ENCODE measurements at regions not wholly inside any gene's neighbourhood (a gene's known extent, or its start where the extent isn't known, plus 50 kb on each side); places are given as distances from the start of the nearest gene placed in this dataset.

DNA sequence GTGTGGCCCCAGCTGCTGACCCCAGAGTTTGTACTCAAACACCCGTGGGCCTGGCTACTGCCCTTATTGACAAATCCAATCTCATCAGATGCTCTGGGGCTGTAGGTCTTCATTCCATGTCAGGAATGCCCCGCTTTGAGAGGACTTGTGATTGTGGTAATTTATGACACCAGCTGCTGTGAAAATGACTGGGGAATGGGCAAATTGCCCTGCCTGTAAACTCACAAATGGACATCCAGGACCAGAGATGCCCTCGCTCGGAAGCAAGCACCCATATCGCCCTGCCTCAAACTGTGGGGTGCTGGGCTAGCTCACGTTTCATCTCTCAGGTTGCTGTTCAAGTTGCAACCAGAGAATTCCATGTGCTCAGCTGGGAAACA lies 225.9 kb upstream of the MAP3K1 start:
- ChIA-PET CTCF (interaction anchor here (0.9 to 1.7 kb wide), 7 partner anchors 9 to 249 kb away, joined by 3 to 7 read pairs (median 4); no protein-coding TSS in a partner anchor), POLR2A (interaction anchor here (0.5 kb wide), 1 partner anchor 60 kb away, joined by 3 read pairs; no protein-coding TSS in a partner anchor)
- TF ChIP-seq, protein P1, sequence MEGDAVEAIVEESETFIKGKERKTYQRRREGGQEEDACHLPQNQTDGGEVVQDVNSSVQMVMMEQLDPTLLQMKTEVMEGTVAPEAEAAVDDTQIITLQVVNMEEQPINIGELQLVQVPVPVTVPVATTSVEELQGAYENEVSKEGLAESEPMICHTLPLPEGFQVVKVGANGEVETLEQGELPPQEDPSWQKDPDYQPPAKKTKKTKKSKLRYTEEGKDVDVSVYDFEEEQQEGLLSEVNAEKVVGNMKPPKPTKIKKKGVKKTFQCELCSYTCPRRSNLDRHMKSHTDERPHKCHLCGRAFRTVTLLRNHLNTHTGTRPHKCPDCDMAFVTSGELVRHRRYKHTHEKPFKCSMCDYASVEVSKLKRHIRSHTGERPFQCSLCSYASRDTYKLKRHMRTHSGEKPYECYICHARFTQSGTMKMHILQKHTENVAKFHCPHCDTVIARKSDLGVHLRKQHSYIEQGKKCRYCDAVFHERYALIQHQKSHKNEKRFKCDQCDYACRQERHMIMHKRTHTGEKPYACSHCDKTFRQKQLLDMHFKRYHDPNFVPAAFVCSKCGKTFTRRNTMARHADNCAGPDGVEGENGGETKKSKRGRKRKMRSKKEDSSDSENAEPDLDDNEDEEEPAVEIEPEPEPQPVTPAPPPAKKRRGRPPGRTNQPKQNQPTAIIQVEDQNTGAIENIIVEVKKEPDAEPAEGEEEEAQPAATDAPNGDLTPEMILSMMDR (IDR thresholded peaks at IDR 0.05; ENCODE audit: control extremely low read depth, extremely low read depth, low read depth, missing control alignments): no peak
- no peak for DNase-seq (ENCODE audit: extremely low spot score)

- TF ChIP-seq, protein P1 (IDR thresholded peaks at IDR 0.05; ENCODE audit: control extremely low read depth, extremely low read depth, low read depth, missing control alignments): no peak
- ChIA-PET POLR2A (interaction anchor here (0.5 to 0.6 kb wide), 2 partner anchors 61 to 177 kb away, joined by 3 to 4 read pairs; no protein-coding TSS in a partner anchor), CTCF (interaction anchor here (0.8 to 1.7 kb wide), 10 partner anchors 9 to 250 kb away, joined by 3 to 7 read pairs (median 4); no protein-coding TSS in a partner anchor)
- peak; percentile 85 for DNase-seq (ENCODE audit: extremely low spot score)
Measured at GRCh38 chr5:56588636-56589480, 226.5 kb upstream of the MAP3K1 start.

DNA sequence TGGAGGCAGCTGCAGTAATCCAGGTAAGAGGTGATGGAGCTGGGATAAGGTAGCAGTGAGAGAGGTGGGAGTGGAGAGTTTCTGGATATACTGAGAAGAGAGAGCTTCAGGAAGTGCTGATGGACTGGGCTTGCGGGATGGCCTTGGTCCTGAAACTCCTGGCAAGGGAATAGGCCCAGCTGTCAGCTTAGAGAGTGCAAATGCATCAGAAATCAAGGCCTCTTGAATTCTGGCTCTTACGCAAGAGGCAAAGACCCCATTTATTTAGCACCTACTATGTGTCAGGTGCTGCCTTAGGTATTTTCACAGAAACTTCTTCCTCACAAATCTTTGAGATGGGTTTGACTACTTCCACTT lies 227.2 kb upstream of the MAP3K1 start:
- CTCF ChIA-PET: interaction anchor here (0.8 to 1.7 kb wide), 4 partner anchors 10 to 19 kb away, joined by 3 to 7 read pairs (median 4); no protein-coding TSS in a partner anchor
- DNase-seq (ENCODE audit: extremely low spot score): no peak
- TF ChIP-seq, protein P1 (IDR thresholded peaks at IDR 0.05; ENCODE audit: control extremely low read depth, extremely low read depth, low read depth, missing control alignments): no peak
- POLR2A ChIA-PET: interaction anchor here (0.6 kb wide), 1 partner anchor 178 kb away, joined by 4 read pairs; no protein-coding TSS in a partner anchor

DNA sequence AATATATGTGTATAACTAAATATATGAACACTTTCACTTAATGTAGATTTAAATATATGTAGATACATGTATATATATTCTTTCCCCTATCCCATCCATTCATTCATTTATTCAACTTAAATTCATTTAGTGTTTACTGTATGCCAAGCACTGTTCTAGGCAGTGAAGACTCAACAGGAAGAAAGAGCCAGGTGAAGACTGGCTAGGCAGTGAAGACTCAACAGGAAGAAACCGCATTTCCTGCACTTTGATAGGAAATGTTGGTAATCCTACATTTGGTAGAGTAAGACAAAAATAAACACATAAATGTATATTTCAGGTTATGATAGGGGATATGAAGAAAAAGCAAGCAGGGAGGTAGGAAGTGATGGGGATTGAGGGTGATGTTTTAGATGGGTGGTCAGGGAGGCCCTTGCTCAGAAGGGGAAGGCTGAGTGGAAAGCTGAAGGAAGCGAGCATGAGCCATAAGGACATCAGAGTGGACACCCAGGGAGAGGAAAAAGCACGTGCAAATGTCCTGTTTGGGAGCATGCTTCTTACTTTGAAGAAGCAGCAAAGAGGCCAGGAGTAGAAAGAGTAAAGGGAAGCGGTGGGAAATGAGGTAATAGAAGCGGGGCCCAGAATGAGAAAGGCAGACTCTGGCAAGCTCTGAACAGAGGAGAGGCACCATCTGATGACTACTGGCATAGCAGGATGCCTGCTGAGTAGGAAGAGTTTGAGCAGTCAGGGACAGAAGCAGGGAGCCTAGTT lies 227.8 kb upstream of the MAP3K1 start:
- ChIA-PET CTCF (interaction anchor here (0.8 to 1.7 kb wide), 4 partner anchors 10 to 20 kb away, joined by 3 to 7 read pairs (median 4); no protein-coding TSS in a partner anchor), POLR2A (no interaction called here)
- DNase-seq (ENCODE audit: extremely low spot score): no peak
- TF ChIP-seq, protein P1 (IDR thresholded peaks at IDR 0.05; ENCODE audit: control extremely low read depth, extremely low read depth, low read depth, missing control alignments): no peak

DNA sequence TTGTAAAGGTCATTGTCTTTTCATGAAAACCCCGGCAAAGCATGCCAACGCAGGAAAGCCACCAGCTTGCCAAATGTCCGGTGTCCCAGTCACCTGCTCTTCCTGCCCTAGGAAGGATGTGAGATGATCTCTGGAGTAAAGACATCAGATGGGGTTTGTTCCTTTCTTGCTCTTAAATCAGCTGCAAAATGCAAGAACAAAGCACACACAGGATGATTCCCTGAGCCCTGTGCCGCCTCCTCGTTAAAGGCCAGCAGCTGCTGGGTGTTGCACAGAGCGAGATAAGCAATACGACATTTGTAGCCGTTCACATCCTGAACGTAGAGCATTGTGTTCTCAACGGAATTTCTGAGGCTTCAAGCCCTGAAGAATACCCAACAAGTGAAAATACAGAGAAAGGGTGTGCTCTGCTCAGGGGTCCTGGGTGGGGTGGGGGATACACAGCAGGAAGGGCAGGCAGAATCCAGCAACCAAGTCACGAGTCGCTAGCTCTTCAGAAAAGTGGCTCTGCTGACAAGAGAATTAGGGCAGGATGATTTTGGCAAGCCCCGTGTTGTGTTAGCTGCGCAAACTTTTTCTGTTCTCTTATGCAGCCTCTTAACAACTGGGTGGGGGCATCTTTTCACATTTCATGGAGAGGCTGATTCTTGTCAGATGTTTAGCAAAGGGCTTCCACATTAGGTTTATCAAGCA lies 229.2 kb upstream of the MAP3K1 start:
- CTCF ChIA-PET: interaction anchor here (1.2 to 2.1 kb wide), 2 partner anchors 9 to 10 kb away, joined by 3 to 8 read pairs; no protein-coding TSS in a partner anchor
- no peak for DNase-seq (ENCODE audit: extremely low spot score)
- POLR2A ChIA-PET: no interaction called here
- TF ChIP-seq, protein P1 (IDR thresholded peaks at IDR 0.05; ENCODE audit: control extremely low read depth, extremely low read depth, low read depth, missing control alignments): no peak

GRCh38 chr5:56585461-56585860 lies 229.9 kb upstream of the MAP3K1 start:
- ChIA-PET CTCF (interaction anchor here (1.2 to 2.1 kb wide), 3 partner anchors 9 to 18 kb away, joined by 3 to 8 read pairs (median 3); no protein-coding TSS in a partner anchor), POLR2A (no interaction called here)
- TF ChIP-seq, protein P1 (IDR thresholded peaks at IDR 0.05; ENCODE audit: control extremely low read depth, extremely low read depth, low read depth, missing control alignments): no peak
- DNase-seq (ENCODE audit: extremely low spot score): no peak

Measured in GM10248 (cell line).